ENCODE measurements at regions not wholly inside any gene's neighbourhood (a gene's known extent, or its start where the extent isn't known, plus 50 kb on each side); places are given as distances from the start of the nearest gene placed in this dataset.

DNA sequence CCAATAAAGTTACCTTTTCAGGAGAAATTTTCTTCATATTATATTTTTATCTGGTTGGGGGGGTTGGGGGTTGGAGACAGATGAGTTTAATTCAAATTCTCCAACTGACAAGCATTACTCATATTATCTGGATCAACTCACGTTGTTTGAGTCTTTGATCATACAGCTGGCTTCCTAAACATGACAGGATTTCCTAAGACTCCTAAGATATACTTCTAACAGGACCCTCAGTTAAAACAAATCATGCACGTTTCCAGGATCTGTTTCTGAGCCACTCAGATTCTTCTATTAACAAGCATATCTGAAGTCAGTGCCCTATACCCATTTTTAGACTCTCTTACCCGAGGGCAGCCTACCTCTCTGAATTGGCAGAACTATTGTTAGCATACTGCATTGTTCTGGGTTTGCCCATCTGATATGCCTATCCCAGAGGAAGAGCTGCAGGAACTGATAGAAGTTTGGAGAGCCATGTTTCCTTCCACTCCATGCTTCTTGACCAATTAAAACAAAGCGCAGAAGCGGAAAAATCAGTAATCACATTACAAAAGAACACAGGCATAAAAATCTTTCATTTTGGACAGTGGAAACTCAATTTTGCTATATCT, 653.9 kb downstream of the LTN1 start:
- Histone ChIP-seq H3K9ac (ENCODE audit: insufficient read depth in 1 of 2, low read depth in 2 of 2, low read length in 2 of 2) (no peak overlapping the region), H3K79me2 (ENCODE audit: control insufficient read depth, insufficient read depth, low read length) (no peaks in the 10 kb centered on the region), H3K4me3 (no peak overlapping the region), H3K4me1 (replicated peaks in 1 of 2; ENCODE audit: control insufficient read depth in 2 of 2, insufficient read depth in 2 of 2, low read length in 2 of 2) (no peaks in the 10 kb centered on the region), H3K36me3 (ENCODE audit: control insufficient read depth, insufficient read depth, low read length) (no peaks in the 10 kb centered on the region), H3K27ac (ENCODE audit: extremely low read depth, low read depth, low read length) (no peak overlapping the region), H3K27me3 (ENCODE audit: control insufficient read depth in 2 of 2, insufficient read depth in 2 of 2, low read length in 2 of 2) (no peaks in the 10 kb centered on the region), H4K20me1 (replicated peaks; ENCODE audit: control insufficient read depth, insufficient read depth, low read length) (no peaks in the 10 kb centered on the region), H2AFZ (ENCODE audit: low read depth, low read length) (no peak overlapping the region), H3K9me1 (ENCODE audit: control insufficient read depth, insufficient read depth, low read length) (no peaks in the 10 kb centered on the region), H3K4me2 (ENCODE audit: insufficient read depth, low read length) (no peak overlapping the region), H3K9me3 (replicated peaks; ENCODE audit: control insufficient read depth, insufficient read depth, low read depth, low read length) (no peaks in the 10 kb centered on the region)
- in situ Hi-C loops (cut with MboI) (no loop called here), intact Hi-C loops (cut with micrococcal nuclease) (loop anchor here (5.0 kb wide), 1 partner anchor 1487 kb away; no protein-coding TSS in a partner anchor)
- CTCF ChIA-PET (ENCODE audit: low intra/inter-chr PET ratio), result no interaction called here
- TF ChIP-seq YBX1 (IDR thresholded peaks at IDR 0.05), result no peak
- TF ChIP-seq NCOA2 (IDR thresholded peaks at IDR 0.05; ENCODE audit: partially characterized antibody in 2 of 2), result no peak
- TF ChIP-seq GTF2A2 (tag; IDR thresholded peaks at IDR 0.05), result no peak
- TF ChIP-seq ZNF174 (CRISPR knock-in tag; IDR thresholded peaks at IDR 0.05), result no peak
- no peak for TF ChIP-seq DDX20 (tag; IDR thresholded peaks at IDR 0.05; ENCODE audit: low read depth)
- TF ChIP-seq KAT8 (IDR thresholded peaks at IDR 0.05; ENCODE audit: low read depth), result no peak
- no peak for TF ChIP-seq ZBTB17 (CRISPR knock-in tag; IDR thresholded peaks at IDR 0.05)
- no peak for TF ChIP-seq RBM25 (IDR thresholded peaks at IDR 0.05; ENCODE audit: low read depth, low read length, severe bottlenecking)
- TF ChIP-seq RUNX1 (IDR thresholded peaks at IDR 0.05; ENCODE audit: low read depth), result no peak
- no peak for TF ChIP-seq ZNF766 (CRISPR knock-in tag; conservative IDR thresholded peaks at IDR 0.05)
- no peak for TF ChIP-seq MEF2D (tag; conservative IDR thresholded peaks at IDR 0.05; ENCODE audit: low read depth)
- no peak for TF ChIP-seq IRF2 (CRISPR knock-in tag; IDR thresholded peaks at IDR 0.05)
- TF ChIP-seq, protein P1, sequence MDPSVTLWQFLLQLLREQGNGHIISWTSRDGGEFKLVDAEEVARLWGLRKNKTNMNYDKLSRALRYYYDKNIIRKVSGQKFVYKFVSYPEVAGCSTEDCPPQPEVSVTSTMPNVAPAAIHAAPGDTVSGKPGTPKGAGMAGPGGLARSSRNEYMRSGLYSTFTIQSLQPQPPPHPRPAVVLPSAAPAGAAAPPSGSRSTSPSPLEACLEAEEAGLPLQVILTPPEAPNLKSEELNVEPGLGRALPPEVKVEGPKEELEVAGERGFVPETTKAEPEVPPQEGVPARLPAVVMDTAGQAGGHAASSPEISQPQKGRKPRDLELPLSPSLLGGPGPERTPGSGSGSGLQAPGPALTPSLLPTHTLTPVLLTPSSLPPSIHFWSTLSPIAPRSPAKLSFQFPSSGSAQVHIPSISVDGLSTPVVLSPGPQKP (CRISPR knock-in tag; IDR thresholded peaks at IDR 0.05), result no peak
- no peak for TF ChIP-seq SAFB2 (IDR thresholded peaks at IDR 0.05; ENCODE audit: borderline replicate concordance, low read depth, low read length, severe bottlenecking)
- TF ChIP-seq, protein P2, sequence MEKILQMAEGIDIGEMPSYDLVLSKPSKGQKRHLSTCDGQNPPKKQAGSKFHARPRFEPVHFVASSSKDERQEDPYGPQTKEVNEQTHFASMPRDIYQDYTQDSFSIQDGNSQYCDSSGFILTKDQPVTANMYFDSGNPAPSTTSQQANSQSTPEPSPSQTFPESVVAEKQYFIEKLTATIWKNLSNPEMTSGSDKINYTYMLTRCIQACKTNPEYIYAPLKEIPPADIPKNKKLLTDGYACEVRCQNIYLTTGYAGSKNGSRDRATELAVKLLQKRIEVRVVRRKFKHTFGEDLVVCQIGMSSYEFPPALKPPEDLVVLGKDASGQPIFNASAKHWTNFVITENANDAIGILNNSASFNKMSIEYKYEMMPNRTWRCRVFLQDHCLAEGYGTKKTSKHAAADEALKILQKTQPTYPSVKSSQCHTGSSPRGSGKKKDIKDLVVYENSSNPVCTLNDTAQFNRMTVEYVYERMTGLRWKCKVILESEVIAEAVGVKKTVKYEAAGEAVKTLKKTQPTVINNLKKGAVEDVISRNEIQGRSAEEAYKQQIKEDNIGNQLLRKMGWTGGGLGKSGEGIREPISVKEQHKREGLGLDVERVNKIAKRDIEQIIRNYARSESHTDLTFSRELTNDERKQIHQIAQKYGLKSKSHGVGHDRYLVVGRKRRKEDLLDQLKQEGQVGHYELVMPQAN (IDR thresholded peaks at IDR 0.05; ENCODE audit: borderline replicate concordance), result no peak
- no peak for DNase-seq (ENCODE audit: extremely low read depth in 1 of 4, low spot score in 3 of 4)
- WGBS (ENCODE audit: insufficient coverage, low coverage, missing lambda C conversion rate), result 3% methylated on average over 5 of the region's 5 CpGs
- POLR2A ChIA-PET, result no interaction called here
- no TSS peak for BruUV-seq (replicated peaks)
- no peak for FAIRE-seq
- ATAC-seq, result no peak
